A172 (cell line): ENCODE measurements at regions not wholly inside any gene's neighbourhood (a gene's known extent, or its start where the extent isn't known, plus 50 kb on each side); places are given as distances from the start of the nearest gene placed in this dataset.
"Not testable (repeated sequence)": the region's sequence is repeated elsewhere in the genome, so short reads cannot be mapped to it uniquely, and the experiment has no call there.

Source experiments
- DNase-seq: peaks from one replicate; pipeline ENCODE4 v3.0.0-alpha.2; 2015; ENCODE audit warnings: low spot score

GRCh38 chr6:166724576-166724975, 97.5 kb upstream of the RPS6KA2 start:
- no peak for DNase-seq

DNA sequence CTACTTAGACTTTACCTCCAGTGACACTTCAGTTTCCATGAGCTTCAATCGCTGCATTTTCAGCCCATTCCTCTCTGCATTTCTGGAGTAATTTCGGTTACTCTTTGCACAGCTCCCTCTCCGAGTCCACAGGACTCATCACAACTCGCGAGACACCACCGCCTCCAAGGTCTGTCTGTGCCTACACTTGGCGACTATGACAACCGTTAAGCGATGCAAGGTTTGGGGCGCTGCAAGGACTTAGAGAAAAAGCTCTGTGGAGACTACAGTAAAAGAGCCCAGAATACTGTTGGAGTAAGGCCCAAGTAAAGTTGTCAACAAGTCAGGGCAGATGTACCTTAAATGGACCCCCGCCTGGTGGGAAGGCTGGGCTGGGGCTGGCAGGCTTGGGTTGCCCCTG, 95.7 kb upstream of the RPS6KA2 start:
- no peak for DNase-seq

DNA sequence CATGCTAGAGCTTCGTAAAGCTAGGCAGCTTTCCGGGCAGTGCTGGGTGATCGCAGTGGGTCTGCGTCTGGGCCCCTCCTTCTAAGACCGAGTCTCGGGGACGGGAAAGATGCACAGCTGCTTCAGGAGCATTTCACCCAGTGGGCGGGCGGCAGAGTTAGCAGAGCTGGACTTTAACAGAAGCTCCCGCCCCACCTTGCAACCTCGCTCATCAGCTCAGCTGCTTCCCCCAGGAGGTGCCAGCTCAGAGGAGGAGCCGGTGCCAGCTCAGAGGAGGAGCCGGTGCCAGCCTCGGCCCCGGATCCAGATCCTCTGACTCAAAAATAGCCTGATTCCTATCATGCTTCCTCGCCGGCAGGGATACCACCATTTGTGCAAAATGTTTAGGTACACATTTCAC, 94.5 kb upstream of the RPS6KA2 start:
- DNase-seq, result peak; percentile 55

- no peak for DNase-seq
Observed at GRCh38 chr6:166720856-166721255, 93.8 kb upstream of the RPS6KA2 start.

GRCh38 chr6:166719019-166719418, 92.0 kb upstream of the RPS6KA2 start:
- no peak for DNase-seq

GRCh38 chr6:166718516-166718915, 91.5 kb upstream of the RPS6KA2 start:
- DNase-seq, result no peak

- no peak for DNase-seq
Observed at GRCh38 chr6:166716910-166717617, 90.0 kb upstream of the RPS6KA2 start.

DNA sequence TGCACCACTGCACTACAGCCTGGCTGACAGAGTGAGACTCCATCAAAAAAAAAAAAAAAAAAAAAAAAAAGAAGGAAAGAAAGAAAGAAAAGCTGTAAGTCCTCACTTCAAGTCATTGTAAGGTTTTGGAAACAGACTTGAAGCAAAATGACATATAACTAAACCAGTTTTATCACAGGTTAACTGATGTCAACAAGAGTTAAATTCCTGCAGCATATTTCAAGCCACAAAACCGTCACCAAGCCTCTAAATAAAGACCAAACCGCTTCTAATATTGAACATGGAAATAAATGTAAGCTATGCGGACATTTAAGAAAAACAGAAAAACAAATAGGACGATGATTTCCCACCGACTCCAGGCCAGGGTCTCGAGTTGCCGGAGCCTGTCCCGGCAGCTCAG, 88.9 kb upstream of the RPS6KA2 start:
- no peak for DNase-seq

GRCh38 chr6:166715065-166715464, 88.0 kb upstream of the RPS6KA2 start:
- no peak for DNase-seq

- DNase-seq, result no peak
Observed at GRCh38 chr6:166714581-166714980, 87.5 kb upstream of the RPS6KA2 start.

GRCh38 chr6:166714187-166714510, 87.1 kb upstream of the RPS6KA2 start:
- no peak for DNase-seq

- no peak for DNase-seq
Observed at GRCh38 chr6:166713434-166714186, 86.6 kb upstream of the RPS6KA2 start.

GRCh38 chr6:166712286-166713228, 85.5 kb upstream of the RPS6KA2 start:
- DNase-seq, result no peak

DNA sequence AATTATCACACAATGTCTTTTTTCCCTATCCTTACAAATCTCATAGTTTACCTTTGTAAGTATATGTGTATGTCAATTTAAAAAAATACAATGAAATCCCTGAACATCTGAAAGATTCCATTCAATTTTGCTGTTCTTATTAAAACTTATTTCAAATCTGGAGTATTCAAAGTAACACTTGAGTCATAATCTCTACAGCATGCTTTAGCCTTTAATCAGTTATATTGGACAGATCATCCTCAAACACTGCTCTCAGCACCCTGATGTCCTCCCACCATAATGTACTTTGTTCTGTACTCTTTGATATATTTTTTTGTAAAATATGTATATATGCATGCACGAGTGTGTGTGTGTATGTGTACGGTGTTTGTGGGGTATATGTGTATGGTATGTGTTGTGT, 83.0 kb upstream of the RPS6KA2 start:
- DNase-seq, result no peak

- no peak for DNase-seq
Observed at GRCh38 chr6:166708460-166708859, 81.4 kb upstream of the RPS6KA2 start.

- DNase-seq, result no peak
Observed at GRCh38 chr6:166707045-166707444, 80.0 kb upstream of the RPS6KA2 start.

DNA sequence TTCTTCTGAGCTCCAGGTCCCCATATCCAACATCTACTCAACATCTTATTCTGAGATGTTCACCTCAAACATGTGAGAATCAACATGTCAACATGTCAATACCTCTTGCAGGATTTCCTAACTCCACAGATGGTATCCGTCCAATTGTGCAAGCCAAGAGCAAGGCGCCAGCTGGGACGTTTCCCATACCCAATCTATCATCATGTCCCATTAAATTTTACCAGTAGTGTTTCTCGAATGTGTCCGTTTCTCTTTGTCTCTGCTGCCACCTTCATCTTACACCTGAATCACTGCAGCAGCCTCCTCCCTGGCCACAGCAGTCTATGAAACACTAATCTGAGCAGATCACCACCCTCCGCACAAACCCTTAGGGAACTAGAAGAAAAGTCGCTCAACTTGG, 78.0 kb upstream of the RPS6KA2 start:
- no peak for DNase-seq

DNA sequence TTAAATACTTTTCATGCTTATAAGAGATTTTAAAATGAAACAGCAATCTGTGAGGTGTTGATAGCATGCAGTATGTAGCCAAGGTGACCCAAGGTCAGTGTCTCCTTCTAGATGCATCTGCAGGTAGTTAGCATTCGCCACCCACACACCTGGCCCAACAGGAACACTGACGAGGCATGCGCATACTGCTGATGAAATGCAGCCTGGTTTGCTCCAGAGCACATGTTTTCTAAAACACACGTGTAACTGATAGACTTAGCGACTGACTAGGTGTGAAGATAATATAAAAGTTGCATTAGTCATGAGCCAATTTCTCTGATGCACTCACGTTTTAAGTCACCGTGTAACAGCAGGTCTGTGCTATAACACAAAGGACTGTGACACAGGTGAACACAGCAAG, 77.1 kb upstream of the RPS6KA2 start:
- DNase-seq, result no peak

GRCh38 chr6:166703149-166703710, 76.2 kb upstream of the RPS6KA2 start:
- DNase-seq, result no peak

DNA sequence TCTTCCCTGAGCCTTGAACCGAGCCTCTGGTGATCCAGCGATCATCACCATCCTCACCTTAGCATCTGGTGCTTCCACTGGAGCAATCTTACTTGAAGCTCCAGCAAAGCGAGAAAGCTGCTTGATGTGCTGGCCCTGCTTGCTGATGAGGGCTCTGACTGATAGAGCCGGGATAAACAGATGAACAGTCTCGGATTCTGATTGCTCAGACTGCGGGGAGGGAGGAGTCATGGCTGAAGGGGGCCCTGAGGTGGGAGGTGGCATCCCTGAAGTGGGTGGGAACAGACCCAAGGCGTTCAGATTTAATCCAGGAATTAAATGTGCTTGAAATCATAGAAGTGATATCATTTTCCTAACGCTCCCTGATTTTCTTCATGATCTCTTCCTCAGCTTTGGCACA, 74.4 kb upstream of the RPS6KA2 start:
- not testable (repeated sequence) for DNase-seq

DNA sequence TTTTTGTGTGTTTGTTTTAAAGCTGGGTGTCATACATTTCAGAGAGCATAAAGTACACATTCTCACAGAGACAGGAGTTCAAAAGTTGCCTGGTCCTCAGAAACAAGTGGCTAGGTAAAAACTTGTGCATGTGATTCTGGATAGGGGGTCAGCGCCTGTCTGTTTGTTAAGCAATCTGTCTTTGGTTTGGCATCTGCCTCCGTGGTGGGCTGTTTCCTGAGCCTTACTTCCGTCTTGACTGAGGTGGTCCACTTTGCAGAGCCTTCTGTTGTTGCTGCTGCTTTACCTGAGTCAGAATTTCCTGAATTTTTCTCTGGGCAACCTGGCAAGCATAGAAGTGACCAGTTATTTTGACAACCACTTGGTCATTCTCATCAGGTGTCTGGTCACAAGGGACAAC, 73.8 kb upstream of the RPS6KA2 start:
- DNase-seq, result not testable (repeated sequence)

GRCh38 chr6:166697113-166697512, 70.1 kb upstream of the RPS6KA2 start:
- no peak for DNase-seq
